HL-60 (cell line): ENCODE measurements at regions not wholly inside any gene's neighbourhood (a gene's known extent, or its start where the extent isn't known, plus 50 kb on each side); places are given as distances from the start of the nearest gene placed in this dataset.

ENCODE experiments used
- DNase-seq, 2 experiments: peaks; one replicate each; pipeline ENCODE4 v3.0.0-alpha.2; 2010 to 2020; ENCODE audit warnings: low read depth in 1 of 2, low spot score in 1 of 2
- H3K27ac ChIP-seq: fragments of 250-450 bp; sonication (Bioruptor Pico); replicated peaks from 2 replicates; pipeline ENCODE4 v1.5.1; 2020; ENCODE audit warnings: mild to moderate bottlenecking, moderate library complexity
- H3K27me3 ChIP-seq: fragments of 250-450 bp; sonication (Bioruptor Pico); 2 replicates; pipeline ENCODE4 v1.5.1; 2021; ENCODE audit warnings: mild to moderate bottlenecking, moderate library complexity; ENCODE audit not compliant: insufficient read depth, poor library complexity, severe bottlenecking
- H3K4me3 ChIP-seq: replicated peaks from 2 replicates; pipeline ENCODE4 v1.5.1; 2011; ENCODE audit warnings: mild to moderate bottlenecking, control low read depth, low read length; ENCODE audit not compliant: insufficient read depth
- CTCF ChIP-seq: IDR thresholded peaks from one replicate; pipeline ENCODE4 v1.5.1; 2011; ENCODE audit warnings: low read length, control low read depth, inconsistent platforms; ENCODE audit not compliant: insufficient read depth
- GABPA ChIP-seq: IDR thresholded peaks from 2 replicates; pipeline ENCODE4 v1.6.1; 2012; ENCODE audit warnings: low read depth
- POLR2AphosphoS5 ChIP-seq: IDR thresholded peaks from 2 replicates; pipeline ENCODE4 v1.6.1; 2012; ENCODE audit warnings: low read depth
- REST ChIP-seq: IDR thresholded peaks from 2 replicates; pipeline ENCODE4 v1.6.1; 2012; ENCODE audit warnings: low read depth; ENCODE audit not compliant: insufficient replicate concordance
- SPI1 ChIP-seq: IDR thresholded peaks from 2 replicates; pipeline ENCODE4 v1.6.1; 2012; ENCODE audit warnings: low read depth, mild to moderate bottlenecking, borderline replicate concordance

DNA sequence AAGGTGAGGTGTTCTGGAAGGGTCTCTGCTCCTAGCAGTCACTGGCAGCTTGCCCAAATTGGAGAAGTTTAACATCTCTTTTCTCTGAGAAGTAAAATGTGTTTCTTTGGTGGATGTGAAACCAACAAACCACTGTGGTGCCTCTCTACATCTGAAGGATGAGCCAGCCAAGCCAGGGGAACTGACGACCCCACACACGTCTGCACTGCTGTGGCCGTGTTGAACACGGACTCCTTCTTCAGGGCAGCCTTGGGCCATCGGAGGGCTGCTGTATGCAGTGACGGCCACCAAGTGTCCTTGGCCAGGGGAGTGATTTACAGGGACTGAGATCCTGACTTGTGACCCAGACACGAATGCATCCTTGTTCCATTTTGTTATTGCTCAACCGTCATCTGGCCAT lies 207.8 kb downstream of the ACKR3 start:
- no peak for DNase-seq
- no peak overlapping the region for H3K4me3 ChIP-seq
- H3K27me3 ChIP-seq: peaks cover 3% of the 10 kb centered on the region
- TF ChIP-seq GABPA (no peak), POLR2AphosphoS5 (no peak), CTCF (no peak)
- no peak overlapping the region for H3K27ac ChIP-seq

GRCh38 chr2:236781933-236782816 lies 212.6 kb downstream of the ACKR3 start:
- no peak overlapping the region for H3K4me3 ChIP-seq
- no peak for DNase-seq
- TF ChIP-seq CTCF (no peak), POLR2AphosphoS5 (no peak), REST (no peak), GABPA (no peak), SPI1 (no peak)
- no peak overlapping the region for H3K27ac ChIP-seq
- H3K27me3 ChIP-seq: no peaks in the 10 kb centered on the region

- peak in 1 of 2 experiments; percentile 45 for DNase-seq
- Histone ChIP-seq H3K27ac (no peak overlapping the region), H3K4me3 (no peak overlapping the region), H3K27me3 (no peaks in the 10 kb centered on the region)
- TF ChIP-seq REST (no peak), SPI1 (no peak), POLR2AphosphoS5 (no peak), CTCF (no peak), GABPA (no peak)
These were observed 213.3 kb downstream of the ACKR3 start for GRCh38 chr2:236782938-236783337.
